ENCODE measurements at regions not wholly inside any gene's neighbourhood (a gene's known extent, or its start where the extent isn't known, plus 50 kb on each side); places are given as distances from the start of the nearest gene placed in this dataset.
"Not testable (repeated sequence)": the region's sequence is repeated elsewhere in the genome, so short reads cannot be mapped to it uniquely, and the experiment has no call there.

GRCh38 chr4:10278071-10278470 lies 161.5 kb upstream of the WDR1 start:
- no peak for DNase-seq (ENCODE audit: low read depth in 2 of 3, low spot score in 1 of 3)

GRCh38 chr4:10276152-10276551 lies 159.6 kb upstream of the WDR1 start:
- no peak for DNase-seq (ENCODE audit: low read depth in 2 of 3, low spot score in 1 of 3)

GRCh38 chr4:10275696-10276095 lies 159.1 kb upstream of the WDR1 start:
- no peak for DNase-seq (ENCODE audit: low read depth in 2 of 3, low spot score in 1 of 3)

GRCh38 chr4:10273030-10273429 lies 156.4 kb upstream of the WDR1 start:
- no peak for DNase-seq (ENCODE audit: low read depth in 2 of 3, low spot score in 1 of 3)

GRCh38 chr4:10272511-10272910 lies 155.9 kb upstream of the WDR1 start:
- DNase-seq (ENCODE audit: low read depth in 2 of 3, low spot score in 1 of 3), result no peak

GRCh38 chr4:10267066-10267465 lies 150.5 kb upstream of the WDR1 start:
- no peak for DNase-seq (ENCODE audit: low read depth in 2 of 3, low spot score in 1 of 3)

GRCh38 chr4:10260777-10261176 lies 144.2 kb upstream of the WDR1 start:
- no peak for DNase-seq (ENCODE audit: low read depth in 2 of 3, low spot score in 1 of 3)

GRCh38 chr4:10259976-10260375 lies 143.4 kb upstream of the WDR1 start:
- DNase-seq (ENCODE audit: low read depth in 2 of 3, low spot score in 1 of 3), result no peak

GRCh38 chr4:10256203-10256602 lies 139.6 kb upstream of the WDR1 start:
- DNase-seq (ENCODE audit: low read depth in 2 of 3, low spot score in 1 of 3), result no peak

GRCh38 chr4:10253765-10254164 lies 137.2 kb upstream of the WDR1 start:
- DNase-seq (ENCODE audit: low read depth in 2 of 3, low spot score in 1 of 3), result no peak

- DNase-seq (ENCODE audit: low read depth in 2 of 3, low spot score in 1 of 3), result no peak
These were observed 129.2 kb upstream of the WDR1 start for GRCh38 chr4:10245751-10246150.

GRCh38 chr4:10243856-10244255 lies 127.3 kb upstream of the WDR1 start:
- no peak for DNase-seq (ENCODE audit: low read depth in 2 of 3, low spot score in 1 of 3)

- DNase-seq (ENCODE audit: low read depth in 2 of 3, low spot score in 1 of 3), result no peak
These were observed 124.1 kb upstream of the WDR1 start for GRCh38 chr4:10240691-10241090.

- no peak for DNase-seq (ENCODE audit: low read depth in 2 of 3, low spot score in 1 of 3)
These were observed 123.5 kb upstream of the WDR1 start for GRCh38 chr4:10239982-10240654.

- no peak for DNase-seq (ENCODE audit: low read depth in 2 of 3, low spot score in 1 of 3)
These were observed 120.5 kb upstream of the WDR1 start for GRCh38 chr4:10237131-10237530.

GRCh38 chr4:10232114-10232513 lies 115.5 kb upstream of the WDR1 start:
- DNase-seq (ENCODE audit: low read depth in 2 of 3, low spot score in 1 of 3), result no peak

- DNase-seq (ENCODE audit: low read depth in 2 of 3, low spot score in 1 of 3), result no peak
These were observed 110.2 kb upstream of the WDR1 start for GRCh38 chr4:10226756-10227155.

GRCh38 chr4:10225096-10225495 lies 108.5 kb upstream of the WDR1 start:
- DNase-seq (ENCODE audit: low read depth in 2 of 3, low spot score in 1 of 3), result no peak

GRCh38 chr4:10223782-10224181 lies 107.2 kb upstream of the WDR1 start:
- no peak for DNase-seq (ENCODE audit: low read depth in 2 of 3, low spot score in 1 of 3)

GRCh38 chr4:10213481-10213880 lies 96.9 kb upstream of the WDR1 start:
- not testable (repeated sequence) for DNase-seq (ENCODE audit: low read depth in 2 of 3, low spot score in 1 of 3)

GRCh38 chr4:10212901-10213300 lies 96.3 kb upstream of the WDR1 start:
- DNase-seq (ENCODE audit: low read depth in 2 of 3, low spot score in 1 of 3), result no peak

GRCh38 chr4:10212400-10212799 lies 95.8 kb upstream of the WDR1 start:
- DNase-seq (ENCODE audit: low read depth in 2 of 3, low spot score in 1 of 3), result no peak

- DNase-seq (ENCODE audit: low read depth in 2 of 3, low spot score in 1 of 3), result no peak
These were observed 90.5 kb upstream of the WDR1 start for GRCh38 chr4:10207116-10207515.

GRCh38 chr4:10205223-10205622 lies 88.6 kb upstream of the WDR1 start:
- DNase-seq (ENCODE audit: low read depth in 2 of 3, low spot score in 1 of 3), result no peak

Data from stimulated activated CD4-positive, alpha-beta T cell treated with anti-CD3 and anti-CD28 coated beads, Interleukin-12 subunit alpha, Interleukin-12 subunit beta, amount 100 ng/mL, for 48 hours (primary cell).